ENCODE measurements at regions not wholly inside any gene's neighbourhood (a gene's known extent, or its start where the extent isn't known, plus 50 kb on each side); places are given as distances from the start of the nearest gene placed in this dataset.

- H4K91ac ChIP-seq (replicated peaks; ENCODE audit: insufficient read length, low read length) = no peak overlapping the region
- no peak overlapping the region for H2AK5ac ChIP-seq (ENCODE audit: low read depth, low read length)
- TF ChIP-seq CBX5 (IDR thresholded peaks at IDR 0.05; ENCODE audit: low read depth, low read length) (no peak), SIN3A (conservative IDR thresholded peaks at IDR 0.05 in 1 of 2, IDR thresholded peaks at IDR 0.05 in 1 of 2; ENCODE audit: low read depth in 1 of 2, low read length in 2 of 2) (no peak)
- H3K27me3 ChIP-seq (replicated peaks in 1 of 4; ENCODE audit: control insufficient read depth in 3 of 4, extremely low read depth in 1 of 4, insufficient read depth in 3 of 4, low read length in 3 of 4) = no peaks in the 10 kb centered on the region
- H2BK5ac ChIP-seq (ENCODE audit: low read depth, low read length) = no peak overlapping the region
- H3K36me3 ChIP-seq (ENCODE audit: control insufficient read depth in 2 of 4, insufficient read depth in 4 of 4, low read length in 3 of 4) = no peaks in the 10 kb centered on the region
- H3K23me2 ChIP-seq (ENCODE audit: low read depth, low read length) = no peaks in the 10 kb centered on the region
- no peak overlapping the region for H2BK12ac ChIP-seq (ENCODE audit: low read depth, low read length)
- peaks cover 0 to 2% (median 0%) of the 10 kb centered on the region in 4 experiments; a peak in 1 of 7 replicates for H3K4me1 ChIP-seq (replicated peaks in 1 of 4; ENCODE audit: control insufficient read depth in 3 of 4, insufficient read depth in 4 of 4, low read length in 3 of 4)
- no peak overlapping the region for H3K18ac ChIP-seq (ENCODE audit: extremely low read depth, low read length)
- H3K79me2 ChIP-seq (ENCODE audit: control insufficient read depth in 1 of 2, insufficient read depth in 2 of 2, low read length in 2 of 2) = no peaks in the 10 kb centered on the region
- ChIA-PET CTCF (ENCODE audit: partially characterized antibody) (interaction anchor here (0.6 kb wide), 1 partner anchor 10 kb away, joined by 3 read pairs; no protein-coding TSS in a partner anchor), POLR2A (ENCODE audit: partially characterized antibody) (no interaction called here)
- no peak overlapping the region for H3K56ac ChIP-seq (replicated peaks; ENCODE audit: insufficient read length, low read depth, low read length)
- H2BK120ac ChIP-seq (replicated peaks; ENCODE audit: low read depth, low read length) = no peak overlapping the region
- no peak overlapping the region for H3K23ac ChIP-seq (ENCODE audit: insufficient read length)
- no peak overlapping the region for H3K9ac ChIP-seq (replicated peaks in 1 of 4; ENCODE audit: extremely low read depth in 1 of 4, low read depth in 3 of 4, low read length in 3 of 4)
- no peak overlapping the region for H3K4me3 ChIP-seq (ENCODE audit: extremely low read depth in 1 of 4, insufficient read depth in 2 of 4, low read depth in 3 of 4, low read length in 4 of 4)
- no peaks in the 10 kb centered on the region for H4K20me1 ChIP-seq (replicated peaks in 1 of 2; ENCODE audit: control insufficient read depth in 1 of 2, insufficient read depth in 2 of 2, low read length in 2 of 2)
- no peak overlapping the region for H2BK20ac ChIP-seq (ENCODE audit: low read length)
- H3K27ac ChIP-seq (ENCODE audit: low read depth, low read length) = no peak overlapping the region
- H2AFZ ChIP-seq (ENCODE audit: low read length) = no peak overlapping the region
- H3K4me2 ChIP-seq (ENCODE audit: insufficient read depth in 1 of 2, low read depth in 2 of 2, low read length in 2 of 2) = no peak overlapping the region
- H4K5ac ChIP-seq (ENCODE audit: insufficient read length, low read depth, low read length) = no peak overlapping the region
- H4K8ac ChIP-seq (ENCODE audit: extremely low read depth, insufficient read depth, low read length) = no peak overlapping the region
- H2BK15ac ChIP-seq (ENCODE audit: low read length) = no peak overlapping the region
- 84% methylated on average over 2 of the region's 2 CpGs; no CpG with 5 or more reads in 1 of the 2 experiments for WGBS, 2 experiments (ENCODE audit: extremely low coverage in 1 of 2, insufficient coverage in 1 of 2, insufficient read length in 1 of 2, insufficient replicate concordance in 2 of 2, low coverage in 1 of 2, low lambda C conversion rate in 2 of 2, missing lambda C conversion rate in 1 of 2)
- no peak overlapping the region for H3K14ac ChIP-seq (ENCODE audit: insufficient read length)
- no peaks in the 10 kb centered on the region for H3K79me1 ChIP-seq (ENCODE audit: low read depth, low read length)
- H3K4ac ChIP-seq (replicated peaks; ENCODE audit: insufficient read length, low read depth, low read length) = no peak overlapping the region
- H3K9me3 ChIP-seq (ENCODE audit: insufficient read depth in 2 of 2, low read depth in 1 of 2, low read length in 1 of 2) = no peaks in the 10 kb centered on the region
- no peak for FAIRE-seq
- no peak for DNase-seq (ENCODE audit: low read depth in 1 of 2, low spot score in 2 of 2)
Observed at GRCh38 chr12:17950898-17951297, 139.1 kb downstream of the RERGL start.

Measured in H1 (cell line).